OCI-LY3 (cell line): ENCODE measurements at regions not wholly inside any gene's neighbourhood (a gene's known extent, or its start where the extent isn't known, plus 50 kb on each side); places are given as distances from the start of the nearest gene placed in this dataset.

Source experiments
- H2AFZ ChIP-seq: fragments of 200-600, 300-600 bp; shearing (Covaris generic); 2 replicates; pipeline ENCODE4 v1.6.0; 2014; ENCODE audit warnings: antibody characterized with exemption, low read depth, low read length
- H3K27ac ChIP-seq: fragments of 200-600, 300-600 bp; sonication (generic); 2 replicates; pipeline ENCODE4 v1.5.1; 2014; ENCODE audit warnings: mild to moderate bottlenecking, low read length, moderate library complexity, mixed read lengths
- H3K27me3 ChIP-seq: fragments of 200-600, 300-600 bp; sonication (generic); 2 replicates; pipeline ENCODE4 v1.6.1; 2014; ENCODE audit warnings: low read depth, low read length, mixed read lengths
- H3K36me3 ChIP-seq: fragments of 200-600, 300-600 bp; sonication (generic); replicated peaks from 2 replicates; pipeline ENCODE3; 2014; ENCODE audit warnings: low read depth, low read length, mixed read lengths
- H3K4me1 ChIP-seq: fragments of 300-600, 200-600 bp; sonication (generic); 2 replicates; pipeline ENCODE4 v1.6.1; 2014; ENCODE audit warnings: low read length, mixed read lengths
- H3K4me2 ChIP-seq: fragments of 200-600, 300-600 bp; sonication (generic); 2 replicates; pipeline ENCODE4 v1.6.1; 2014; ENCODE audit warnings: low read length, mixed read lengths
- H3K4me3 ChIP-seq: fragments of 300-600, 200-600 bp; sonication (generic); 2 replicates; pipeline ENCODE4 v1.5.1; 2014; ENCODE audit warnings: antibody characterized with exemption, mild to moderate bottlenecking, low read length, moderate library complexity
- H3K79me2 ChIP-seq: fragments of 300-600, 200-600 bp; shearing (Covaris generic); 2 replicates; pipeline ENCODE4 v1.6.1; 2014; ENCODE audit warnings: mild to moderate bottlenecking, low read length, mixed read lengths
- H3K9ac ChIP-seq: fragments of 300-600, 200-600 bp; shearing (Covaris generic); 2 replicates; pipeline ENCODE4 v1.6.0; 2014; ENCODE audit warnings: mild to moderate bottlenecking, low read length, moderate library complexity
- H3K9me3 ChIP-seq: fragments of 200-600, 300-600 bp; shearing (Covaris generic); 2 replicates; pipeline ENCODE4 v1.6.1; 2014; ENCODE audit warnings: low read length, mixed read lengths; ENCODE audit not compliant: insufficient read depth
- H4K20me1 ChIP-seq: fragments of 200-600, 300-600 bp; sonication (generic); 2 replicates; pipeline ENCODE4 v1.6.1; 2016; ENCODE audit warnings: low read length, mixed read lengths; ENCODE audit not compliant: insufficient read depth
- CTCF ChIP-seq: fragments of 200-600, 300-600 bp; sonication (generic); IDR thresholded peaks from 2 replicates; pipeline ENCODE4 v1.5.1; 2014; ENCODE audit warnings: antibody characterized with exemption, low read length, low read depth
- EZH2phosphoT487 ChIP-seq: fragments of 200-600 bp; shearing (Covaris generic); IDR thresholded peaks from 2 replicates; pipeline ENCODE4 v1.6.1; 2018; ENCODE audit warnings: antibody characterized with exemption, mixed run types, low read depth

DNA sequence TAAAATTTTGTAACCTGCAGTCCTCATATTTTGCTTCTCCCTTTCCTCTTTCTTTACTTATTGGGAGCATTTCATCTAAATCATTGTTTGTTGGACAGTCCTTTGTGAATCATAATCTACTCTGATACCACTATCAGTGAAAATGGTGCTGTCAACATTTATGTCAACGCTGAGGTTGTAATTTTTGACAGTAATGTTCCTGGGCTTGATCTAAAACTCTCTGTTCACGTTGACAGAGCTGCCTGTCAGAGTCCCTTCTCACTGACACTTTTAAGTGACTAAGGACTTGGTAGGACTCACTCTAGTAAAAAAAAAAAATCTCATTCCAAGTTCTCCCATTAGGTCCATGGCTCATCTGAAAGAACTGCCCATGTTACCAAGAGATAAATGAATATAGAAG lies 1640.8 kb upstream of the PIK3C3 start:
- no peaks in the 10 kb centered on the region for H3K36me3 ChIP-seq
- H3K27me3 ChIP-seq, result no peaks in the 10 kb centered on the region
- H2AFZ ChIP-seq, result 0 out of 2 replicates have a peak overlapping the region, but pooled peaks have one; percentile 6
- no peak overlapping the region for H3K27ac ChIP-seq
- no peak overlapping the region for H3K4me2 ChIP-seq
- H3K79me2 ChIP-seq, result no peaks in the 10 kb centered on the region
- H3K9ac ChIP-seq, result no peak overlapping the region
- no peak for TF ChIP-seq CTCF
- no peak for TF ChIP-seq EZH2phosphoT487
- H3K4me3 ChIP-seq, result no peak overlapping the region
- no peaks in the 10 kb centered on the region for H3K9me3 ChIP-seq
- H4K20me1 ChIP-seq, result no peaks in the 10 kb centered on the region
- H3K4me1 ChIP-seq, result no peaks in the 10 kb centered on the region

DNA sequence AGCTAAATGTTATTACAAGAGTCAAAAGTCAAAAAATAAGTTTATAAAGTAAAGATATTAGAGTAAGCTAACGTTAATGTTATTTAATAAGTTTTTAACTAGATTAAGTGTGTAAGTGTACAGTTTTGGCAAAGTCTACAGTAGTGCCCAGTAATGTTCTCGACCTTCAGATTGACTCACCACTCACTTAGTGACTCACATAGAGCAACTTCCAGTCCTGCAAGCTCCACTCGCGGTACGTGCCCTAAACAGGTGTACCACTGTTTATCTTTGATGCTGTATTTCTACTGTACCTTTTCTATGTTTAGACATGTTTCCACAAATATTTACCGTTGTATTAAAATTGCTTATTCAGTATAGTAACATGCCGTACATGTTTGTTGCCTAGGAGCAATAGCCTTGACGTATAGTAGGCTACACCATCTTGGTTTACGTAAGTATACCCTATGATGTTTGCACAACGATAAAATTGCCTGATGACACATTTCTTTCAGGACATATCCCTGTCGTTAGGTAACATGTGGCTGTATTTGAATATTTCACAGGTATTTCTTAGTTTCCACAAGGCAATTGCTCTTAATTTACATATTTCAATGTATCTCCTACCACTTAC lies 1641.9 kb upstream of the PIK3C3 start:
- no peaks in the 10 kb centered on the region for H3K79me2 ChIP-seq
- no peaks in the 10 kb centered on the region for H3K4me1 ChIP-seq
- no peak overlapping the region for H2AFZ ChIP-seq
- no peak overlapping the region for H3K4me3 ChIP-seq
- no peaks in the 10 kb centered on the region for H3K36me3 ChIP-seq
- H3K27me3 ChIP-seq, result no peaks in the 10 kb centered on the region
- H4K20me1 ChIP-seq, result no peaks in the 10 kb centered on the region
- H3K27ac ChIP-seq, result no peak overlapping the region
- H3K9me3 ChIP-seq, result no peaks in the 10 kb centered on the region
- H3K4me2 ChIP-seq, result no peak overlapping the region
- no peak for TF ChIP-seq EZH2phosphoT487
- TF ChIP-seq CTCF, result no peak
- H3K9ac ChIP-seq, result no peak overlapping the region

DNA sequence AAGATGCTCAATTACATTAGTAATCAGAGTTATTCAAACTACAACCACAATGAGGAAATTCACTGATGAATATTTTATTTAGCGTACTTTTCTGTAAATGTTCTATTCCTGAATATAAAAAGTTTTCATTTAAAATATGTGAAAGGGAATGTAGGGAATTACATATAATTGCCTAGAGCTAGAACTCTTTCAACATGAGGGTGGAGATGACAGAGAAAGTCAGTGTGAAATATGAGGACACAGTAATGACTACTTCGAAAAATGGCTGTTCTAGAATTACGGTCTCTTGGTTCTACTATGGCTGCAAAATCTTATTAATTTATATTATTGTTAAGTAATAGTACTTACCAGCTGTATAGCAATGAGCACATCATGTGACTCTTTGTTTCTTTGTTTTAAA lies 1647.4 kb upstream of the PIK3C3 start:
- H3K9ac ChIP-seq, result no peak overlapping the region
- no peaks in the 10 kb centered on the region for H3K27me3 ChIP-seq
- no peak overlapping the region for H3K4me3 ChIP-seq
- H3K36me3 ChIP-seq, result peaks cover 2% of the 10 kb centered on the region
- H4K20me1 ChIP-seq, result no peaks in the 10 kb centered on the region
- no peaks in the 10 kb centered on the region for H3K4me1 ChIP-seq
- H3K27ac ChIP-seq, result no peak overlapping the region
- H3K79me2 ChIP-seq, result no peaks in the 10 kb centered on the region
- no peak overlapping the region for H2AFZ ChIP-seq
- H3K4me2 ChIP-seq, result no peak overlapping the region
- no peak for TF ChIP-seq EZH2phosphoT487
- TF ChIP-seq CTCF, result no peak
- peaks cover 3% of the 10 kb centered on the region; the same call in 1 of the 2 replicates for H3K9me3 ChIP-seq

DNA sequence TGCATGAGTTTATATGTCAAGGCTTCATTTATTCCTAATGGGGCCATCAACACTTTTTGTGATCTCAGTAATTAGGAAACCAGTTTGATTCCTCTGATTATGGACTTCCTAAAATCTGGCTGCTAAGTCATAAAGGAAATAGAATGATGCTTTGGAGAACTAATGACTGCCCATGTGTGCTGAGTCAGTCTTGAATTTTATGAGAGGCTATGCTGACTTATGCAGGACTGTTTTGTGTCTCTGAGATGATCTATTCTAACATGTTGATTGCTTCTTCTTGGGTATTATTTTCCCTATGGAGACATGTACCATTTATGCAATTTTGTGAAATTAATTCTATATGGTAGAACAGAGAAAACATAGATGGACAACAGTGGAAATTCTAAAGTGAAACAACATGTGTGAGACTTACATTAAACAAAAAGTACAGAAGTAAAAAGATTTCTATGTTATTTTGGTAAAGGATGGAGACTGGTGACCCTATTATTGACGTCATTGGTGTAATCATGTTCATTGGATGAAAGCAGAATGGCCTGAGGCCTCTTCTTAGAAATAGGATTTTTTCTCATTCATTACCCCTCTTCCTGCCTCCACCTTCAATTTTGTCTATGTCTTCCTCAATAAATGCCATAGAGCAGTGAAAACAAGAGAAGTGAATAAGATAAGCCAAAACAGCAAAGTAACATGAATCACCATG lies 1658.2 kb upstream of the PIK3C3 start:
- H3K9me3 ChIP-seq, result no peaks in the 10 kb centered on the region
- H4K20me1 ChIP-seq, result no peaks in the 10 kb centered on the region
- no peaks in the 10 kb centered on the region for H3K36me3 ChIP-seq
- H3K4me3 ChIP-seq, result no peak overlapping the region
- H3K27me3 ChIP-seq, result no peaks in the 10 kb centered on the region
- no peak for TF ChIP-seq CTCF
- TF ChIP-seq EZH2phosphoT487, result no peak
- no peak overlapping the region for H3K4me2 ChIP-seq
- no peak overlapping the region for H3K9ac ChIP-seq
- no peak overlapping the region for H2AFZ ChIP-seq
- H3K4me1 ChIP-seq, result peaks cover 3% of the 10 kb centered on the region; the same call in 1 of the 2 replicates
- no peak overlapping the region for H3K27ac ChIP-seq
- H3K79me2 ChIP-seq, result no peaks in the 10 kb centered on the region
